ENCODE measurements at regions not wholly inside any gene's neighbourhood (a gene's known extent, or its start where the extent isn't known, plus 50 kb on each side); places are given as distances from the start of the nearest gene placed in this dataset.

DNA sequence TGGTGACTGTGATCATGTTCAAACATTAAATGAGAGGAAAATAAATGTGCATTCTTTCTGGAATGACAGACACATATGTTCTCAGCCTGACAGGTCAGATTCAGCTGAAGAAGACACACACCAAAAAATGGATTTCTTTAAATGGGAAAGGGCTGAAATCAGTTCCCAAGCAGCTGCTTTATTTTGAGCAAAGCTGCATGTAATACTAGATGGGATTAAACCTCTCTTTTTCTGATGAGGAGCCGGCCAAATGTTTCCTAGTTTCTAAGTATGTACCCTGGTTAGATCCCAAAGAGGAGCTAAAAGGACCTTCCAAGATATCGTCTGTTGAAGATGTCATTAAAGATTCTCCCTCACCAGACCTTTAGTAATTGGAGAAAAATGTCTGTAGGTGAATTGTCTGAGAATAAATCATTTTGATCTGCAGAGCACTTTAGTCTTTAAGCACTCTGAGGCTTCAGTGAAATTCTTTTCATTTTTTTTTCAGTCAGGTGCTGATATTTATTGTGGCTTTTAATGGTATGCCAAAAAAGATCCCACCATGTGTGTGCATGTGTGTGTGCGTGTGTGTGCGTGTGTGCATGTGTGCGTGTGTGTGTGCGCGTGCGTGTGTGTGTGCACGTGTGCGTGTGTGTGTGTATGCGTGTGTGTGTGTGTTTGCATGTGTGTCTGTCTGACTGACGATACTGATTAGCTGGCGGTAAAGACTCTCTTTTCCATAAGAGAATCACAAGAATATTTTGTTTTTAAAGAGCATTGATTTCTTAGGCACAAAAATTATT, 175.8 kb downstream of the IRS1 start:
- Mint-ChIP-seq H3K36me3 (ENCODE audit: low read depth) (no peaks in the 10 kb centered on the region), H3K9me3 (no peaks in the 10 kb centered on the region), H3K4me3 (no peak overlapping the region), H3K27ac (no peak overlapping the region), H3K4me1 (ENCODE audit: low read depth) (no peaks in the 10 kb centered on the region), H3K27me3 (ENCODE audit: low read depth) (peaks cover 9% of the 10 kb centered on the region)
- no peak for DNase-seq (ENCODE audit: low spot score)

DNA sequence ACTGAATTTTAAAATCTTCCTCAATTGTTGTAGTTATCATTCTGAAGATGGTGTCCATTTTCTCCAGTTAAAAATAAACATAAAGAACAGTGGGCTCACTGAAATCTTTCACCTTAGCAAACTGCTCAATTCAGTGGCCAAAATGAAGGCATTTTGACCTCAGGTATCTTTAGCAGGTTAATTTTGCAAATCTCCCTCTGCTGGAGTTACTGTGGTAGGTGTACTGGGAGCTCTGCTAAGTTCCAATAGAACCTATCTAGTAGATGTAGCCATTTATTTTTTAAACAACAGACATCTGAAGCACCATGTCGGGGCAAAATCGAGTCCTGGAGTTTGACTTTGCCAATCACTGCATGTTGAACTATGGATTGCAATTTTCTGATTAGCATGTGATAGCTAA, 177.1 kb downstream of the IRS1 start:
- Mint-ChIP-seq H3K9me3 (no peaks in the 10 kb centered on the region), H3K4me1 (ENCODE audit: low read depth) (no peaks in the 10 kb centered on the region), H3K4me3 (no peak overlapping the region), H3K36me3 (ENCODE audit: low read depth) (no peaks in the 10 kb centered on the region), H3K27ac (no peak overlapping the region), H3K27me3 (ENCODE audit: low read depth) (peaks cover 9% of the 10 kb centered on the region)
- DNase-seq (ENCODE audit: low spot score): no peak

DNA sequence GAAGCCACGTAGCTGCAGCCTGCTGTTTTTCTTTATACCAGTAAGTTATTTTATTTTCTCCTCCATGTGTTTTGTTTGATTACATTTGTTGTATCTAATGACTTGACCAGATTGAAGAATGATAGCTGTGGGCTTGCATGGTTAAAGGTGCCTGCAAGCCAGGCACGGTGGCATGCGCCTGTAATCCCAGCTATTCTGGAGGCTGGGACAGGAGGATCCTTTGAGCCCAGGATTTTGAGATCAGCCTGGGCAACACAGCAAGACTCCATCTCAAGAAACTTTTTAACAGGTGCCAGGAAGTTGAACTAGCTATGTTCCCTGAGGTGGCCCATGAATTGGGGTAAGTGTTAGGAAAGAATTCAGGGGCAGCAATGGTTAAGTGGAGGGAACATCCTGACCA, 179.4 kb downstream of the IRS1 start:
- H3K27me3 Mint-ChIP-seq (ENCODE audit: low read depth): peaks cover 10% of the 10 kb centered on the region

GRCh38 chr2:226619707-226620106, 179.9 kb downstream of the IRS1 start:
- no peak overlapping the region for H3K4me3 Mint-ChIP-seq
- no peaks in the 10 kb centered on the region for H3K4me1 Mint-ChIP-seq (ENCODE audit: low read depth)
- H3K27ac Mint-ChIP-seq: no peak overlapping the region
- peaks cover 10% of the 10 kb centered on the region for H3K27me3 Mint-ChIP-seq (ENCODE audit: low read depth)
- no peaks in the 10 kb centered on the region for H3K9me3 Mint-ChIP-seq
- DNase-seq (ENCODE audit: low spot score): no peak
- no peaks in the 10 kb centered on the region for H3K36me3 Mint-ChIP-seq (ENCODE audit: low read depth)

More for the DNA sequence above, 179.4 kb downstream of the IRS1 start:
- DNase-seq (ENCODE audit: low spot score): no peak
- H3K27ac Mint-ChIP-seq: no peak overlapping the region
- no peak overlapping the region for H3K4me3 Mint-ChIP-seq
- no peaks in the 10 kb centered on the region for H3K36me3 Mint-ChIP-seq (ENCODE audit: low read depth)
- no peaks in the 10 kb centered on the region for H3K9me3 Mint-ChIP-seq
- no peaks in the 10 kb centered on the region for H3K4me1 Mint-ChIP-seq (ENCODE audit: low read depth)

DNA sequence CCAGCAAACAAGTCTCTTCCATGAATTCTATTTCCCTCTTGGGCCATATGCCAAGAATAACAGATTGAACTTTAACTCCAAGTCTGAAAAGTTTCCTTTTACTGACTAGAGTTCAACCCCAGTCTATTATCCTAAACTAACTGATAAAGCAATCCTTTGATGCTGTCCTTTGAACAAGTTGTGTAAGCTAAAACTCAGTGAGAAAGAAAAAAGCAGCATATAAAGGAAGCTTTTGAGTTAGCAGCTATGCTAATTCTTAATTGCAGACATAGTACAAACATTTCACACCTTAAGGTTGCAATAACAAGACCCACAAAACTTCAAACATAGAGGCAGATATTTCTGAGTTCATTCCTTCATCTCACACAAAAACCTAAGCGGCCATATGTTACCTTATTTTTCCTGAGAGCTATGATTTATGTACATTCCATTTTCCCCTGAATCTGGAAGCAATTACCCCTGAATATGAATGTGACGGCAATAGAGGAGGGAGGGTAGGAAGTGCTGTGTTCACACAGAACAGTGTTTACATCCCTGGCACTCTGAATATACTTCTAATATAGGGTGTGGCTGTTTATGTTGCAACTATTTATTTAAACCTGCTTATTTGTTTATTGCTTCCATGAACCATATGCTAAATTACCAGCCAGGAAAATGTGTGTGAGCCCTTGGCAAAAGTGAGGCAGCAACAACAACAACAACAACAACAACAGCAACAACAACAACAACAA, 180.6 kb downstream of the IRS1 start:
- Mint-ChIP-seq H3K4me1 (ENCODE audit: low read depth) (no peaks in the 10 kb centered on the region), H3K4me3 (no peak overlapping the region), H3K9me3 (no peaks in the 10 kb centered on the region), H3K27ac (no peak overlapping the region), H3K36me3 (ENCODE audit: low read depth) (no peaks in the 10 kb centered on the region), H3K27me3 (ENCODE audit: low read depth) (peaks cover 12% of the 10 kb centered on the region)
- no peak for DNase-seq (ENCODE audit: low spot score)

GRCh38 chr2:226618544-226618874, 181.1 kb downstream of the IRS1 start:
- Mint-ChIP-seq H3K9me3 (no peaks in the 10 kb centered on the region), H3K4me3 (no peak overlapping the region), H3K36me3 (ENCODE audit: low read depth) (no peaks in the 10 kb centered on the region), H3K27me3 (ENCODE audit: low read depth) (peaks cover 12% of the 10 kb centered on the region), H3K27ac (no peak overlapping the region), H3K4me1 (ENCODE audit: low read depth) (no peaks in the 10 kb centered on the region)
- DNase-seq (ENCODE audit: low spot score): no peak

GRCh38 chr2:226615891-226616290, 183.7 kb downstream of the IRS1 start:
- no peak overlapping the region for H3K27ac Mint-ChIP-seq
- H3K4me3 Mint-ChIP-seq: no peak overlapping the region
- DNase-seq (ENCODE audit: low spot score): no peak
- no peaks in the 10 kb centered on the region for H3K4me1 Mint-ChIP-seq (ENCODE audit: low read depth)
- H3K9me3 Mint-ChIP-seq: no peaks in the 10 kb centered on the region
- peaks cover 7% of the 10 kb centered on the region for H3K27me3 Mint-ChIP-seq (ENCODE audit: low read depth)
- H3K36me3 Mint-ChIP-seq (ENCODE audit: low read depth): no peaks in the 10 kb centered on the region

- H3K36me3 Mint-ChIP-seq (ENCODE audit: low read depth): no peaks in the 10 kb centered on the region
- H3K4me1 Mint-ChIP-seq (ENCODE audit: low read depth): peaks cover 7% of the 10 kb centered on the region
- no peaks in the 10 kb centered on the region for H3K9me3 Mint-ChIP-seq
- no peak for DNase-seq (ENCODE audit: low spot score)
- no peak overlapping the region for H3K27ac Mint-ChIP-seq
- H3K4me3 Mint-ChIP-seq: no peak overlapping the region
- peaks cover 5% of the 10 kb centered on the region for H3K27me3 Mint-ChIP-seq (ENCODE audit: low read depth)
Measured at GRCh38 chr2:226611944-226612318, 187.7 kb downstream of the IRS1 start.

DNA sequence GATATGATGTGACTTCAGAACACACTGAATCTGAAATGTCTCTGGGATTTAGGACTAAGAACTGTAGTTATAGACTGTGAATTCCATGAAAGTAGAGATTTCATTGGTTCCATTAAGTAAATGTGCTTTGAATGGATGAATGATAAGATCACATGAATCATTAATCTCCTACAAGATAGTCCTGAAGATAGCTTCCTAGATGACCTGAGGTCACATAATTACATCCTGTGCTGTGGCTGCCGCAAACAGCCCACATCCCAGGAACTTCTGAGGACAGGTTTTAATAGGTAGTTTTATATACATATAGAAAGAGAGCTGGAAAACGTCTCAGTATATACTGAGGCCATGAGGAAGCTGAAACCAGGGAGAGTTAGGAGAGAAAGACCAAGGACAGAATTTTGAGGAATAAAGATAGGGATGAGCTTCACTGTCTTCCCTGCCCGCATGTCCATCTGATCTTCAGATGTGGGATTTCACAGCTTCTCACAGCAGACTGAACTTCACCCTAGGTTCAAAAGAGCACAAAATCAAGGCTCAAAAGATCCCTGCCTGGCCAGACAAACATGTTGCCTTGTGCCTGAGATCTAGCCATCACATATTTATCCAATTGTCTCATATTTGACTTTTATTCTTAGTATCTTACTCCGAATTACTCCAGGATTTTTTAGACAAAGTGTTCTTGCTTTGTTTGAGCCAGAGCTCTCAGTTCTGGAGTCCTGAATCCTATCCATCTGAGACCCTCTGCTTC, 188.2 kb downstream of the IRS1 start:
- no peak overlapping the region for H3K27ac Mint-ChIP-seq
- H3K27me3 Mint-ChIP-seq (ENCODE audit: low read depth): peaks cover 5% of the 10 kb centered on the region
- peaks cover 7% of the 10 kb centered on the region for H3K4me1 Mint-ChIP-seq (ENCODE audit: low read depth)
- no peak overlapping the region for H3K4me3 Mint-ChIP-seq
- H3K36me3 Mint-ChIP-seq (ENCODE audit: low read depth): no peaks in the 10 kb centered on the region
- DNase-seq (ENCODE audit: low spot score): no peak
- no peaks in the 10 kb centered on the region for H3K9me3 Mint-ChIP-seq

- DNase-seq (ENCODE audit: low spot score): no peak
- Mint-ChIP-seq H3K4me3 (no peak overlapping the region), H3K9me3 (no peaks in the 10 kb centered on the region), H3K27me3 (ENCODE audit: low read depth) (no peaks in the 10 kb centered on the region), H3K27ac (no peak overlapping the region), H3K4me1 (ENCODE audit: low read depth) (peaks cover 7% of the 10 kb centered on the region), H3K36me3 (ENCODE audit: low read depth) (no peaks in the 10 kb centered on the region)
Measured at GRCh38 chr2:226609366-226609765, 190.3 kb downstream of the IRS1 start.

- Mint-ChIP-seq H3K4me3 (no peak overlapping the region), H3K9me3 (no peaks in the 10 kb centered on the region), H3K36me3 (ENCODE audit: low read depth) (no peaks in the 10 kb centered on the region), H3K27me3 (ENCODE audit: low read depth) (no peaks in the 10 kb centered on the region), H3K4me1 (ENCODE audit: low read depth) (peaks cover 7% of the 10 kb centered on the region), H3K27ac (no peak overlapping the region)
- no peak for DNase-seq (ENCODE audit: low spot score)
Measured at GRCh38 chr2:226608451-226608850, 191.2 kb downstream of the IRS1 start.

DNA sequence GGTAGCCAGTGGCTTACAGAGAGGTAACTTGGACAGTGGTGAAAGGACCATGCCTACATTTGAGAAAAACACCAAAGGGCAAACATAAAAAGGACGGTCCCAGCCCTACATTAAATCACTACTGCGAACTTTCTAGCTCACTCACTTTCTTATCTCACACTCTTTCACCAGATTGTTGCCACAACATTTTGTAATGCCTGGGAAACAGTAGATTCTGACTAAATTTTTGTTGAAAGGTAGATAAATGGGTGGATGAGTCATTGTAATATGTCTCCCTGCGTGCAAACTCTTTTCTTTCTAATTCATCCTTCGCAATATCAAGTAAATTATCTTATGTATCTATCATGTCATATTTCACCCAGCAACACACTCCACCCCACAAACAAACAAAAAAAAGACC, 192.2 kb downstream of the IRS1 start:
- Mint-ChIP-seq H3K4me1 (ENCODE audit: low read depth) (peaks cover 7% of the 10 kb centered on the region), H3K36me3 (ENCODE audit: low read depth) (no peaks in the 10 kb centered on the region), H3K9me3 (no peaks in the 10 kb centered on the region), H3K4me3 (no peak overlapping the region), H3K27ac (no peak overlapping the region), H3K27me3 (ENCODE audit: low read depth) (peaks cover 3% of the 10 kb centered on the region)
- no peak for DNase-seq (ENCODE audit: low spot score)

DNA sequence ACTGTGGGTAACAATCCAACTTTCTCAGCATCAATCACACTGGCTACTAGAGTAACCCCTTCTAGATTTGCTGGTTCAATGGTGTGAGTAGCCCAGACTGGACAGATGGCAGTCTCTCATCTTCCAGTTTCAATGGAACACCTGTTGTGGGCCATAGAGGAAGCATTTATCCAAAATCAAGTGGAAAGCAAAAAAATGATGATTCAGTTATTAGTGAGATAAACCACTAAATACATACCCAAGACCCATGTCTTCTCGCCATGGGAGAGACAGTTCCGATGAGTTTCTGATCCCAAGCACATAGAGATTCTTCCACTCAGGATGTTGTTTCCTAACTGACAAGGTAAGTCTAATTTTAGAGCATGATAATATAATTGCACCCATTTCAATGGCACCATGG, 194.0 kb downstream of the IRS1 start:
- Mint-ChIP-seq H3K27me3 (ENCODE audit: low read depth) (peaks cover 3% of the 10 kb centered on the region), H3K36me3 (ENCODE audit: low read depth) (no peaks in the 10 kb centered on the region), H3K27ac (no peak overlapping the region), H3K9me3 (no peaks in the 10 kb centered on the region), H3K4me3 (no peak overlapping the region), H3K4me1 (ENCODE audit: low read depth) (peaks cover 7% of the 10 kb centered on the region)
- DNase-seq (ENCODE audit: low spot score): no peak

GRCh38 chr2:226603606-226604005, 196.0 kb downstream of the IRS1 start:
- peaks cover 3% of the 10 kb centered on the region for H3K27me3 Mint-ChIP-seq (ENCODE audit: low read depth)
- H3K4me3 Mint-ChIP-seq: no peak overlapping the region
- no peak overlapping the region for H3K27ac Mint-ChIP-seq
- no peaks in the 10 kb centered on the region for H3K36me3 Mint-ChIP-seq (ENCODE audit: low read depth)
- no peaks in the 10 kb centered on the region for H3K9me3 Mint-ChIP-seq
- no peak for DNase-seq (ENCODE audit: low spot score)
- peaks cover 6% of the 10 kb centered on the region for H3K4me1 Mint-ChIP-seq (ENCODE audit: low read depth)

Measured in T-helper 2 cell treated with Interferon-gamma antibody and Interleukin-4, amounts not matched to agents 5 μg/mL and 100 μg/mL, for 36 hours (primary cell).